ENCODE measurements at regions not wholly inside any gene's neighbourhood (a gene's known extent, or its start where the extent isn't known, plus 50 kb on each side); places are given as distances from the start of the nearest gene placed in this dataset.

GRCh38 chr10:128281861-128282260 lies 155.6 kb upstream of the MKI67 start:
- Histone ChIP-seq H3K27me3 (ENCODE audit: control insufficient read depth, insufficient read depth, low read length) (no peaks in the 10 kb centered on the region), H3K4me3 (ENCODE audit: low read depth, low read length) (no peak overlapping the region), H3K36me3 (ENCODE audit: control insufficient read depth, insufficient read depth, low read length) (no peaks in the 10 kb centered on the region)
- TF ChIP-seq CTCF (IDR thresholded peaks at IDR 0.05; ENCODE audit: insufficient read depth, low read length, severe bottlenecking) = no peak
- no peak for DNase-seq (ENCODE audit: low read depth)
- FAIRE-seq = no peak

- FAIRE-seq (no peak), DNase-seq (ENCODE audit: low read depth) (no peak)
- Histone ChIP-seq H3K27me3 (ENCODE audit: control insufficient read depth, insufficient read depth, low read length) (no peaks in the 10 kb centered on the region), H3K4me3 (ENCODE audit: low read depth, low read length) (no peak overlapping the region), H3K36me3 (ENCODE audit: control insufficient read depth, insufficient read depth, low read length) (no peaks in the 10 kb centered on the region)
- TF ChIP-seq CTCF (IDR thresholded peaks at IDR 0.05; ENCODE audit: insufficient read depth, low read length, severe bottlenecking) = no peak
Measured at GRCh38 chr10:128286141-128286761, 160.0 kb upstream of the MKI67 start.

GRCh38 chr10:128286762-128287500 lies 160.7 kb upstream of the MKI67 start:
- TF ChIP-seq CTCF (IDR thresholded peaks at IDR 0.05; ENCODE audit: insufficient read depth, low read length, severe bottlenecking) = no peak
- no peak overlapping the region for H3K4me3 ChIP-seq (ENCODE audit: low read depth, low read length)
- H3K36me3 ChIP-seq (ENCODE audit: control insufficient read depth, insufficient read depth, low read length) = no peaks in the 10 kb centered on the region
- DNase-seq (ENCODE audit: low read depth) (no peak), FAIRE-seq (no peak)
- H3K27me3 ChIP-seq (ENCODE audit: control insufficient read depth, insufficient read depth, low read length) = no peaks in the 10 kb centered on the region

GRCh38 chr10:128287921-128288320 lies 161.7 kb upstream of the MKI67 start:
- no peak for TF ChIP-seq CTCF (IDR thresholded peaks at IDR 0.05; ENCODE audit: insufficient read depth, low read length, severe bottlenecking)
- DNase-seq (ENCODE audit: low read depth) = no peak
- Histone ChIP-seq H3K4me3 (ENCODE audit: low read depth, low read length) (no peak overlapping the region), H3K36me3 (ENCODE audit: control insufficient read depth, insufficient read depth, low read length) (no peaks in the 10 kb centered on the region), H3K27me3 (ENCODE audit: control insufficient read depth, insufficient read depth, low read length) (no peaks in the 10 kb centered on the region)
- FAIRE-seq = no peak

- H3K27me3 ChIP-seq (ENCODE audit: control insufficient read depth, insufficient read depth, low read length) = no peaks in the 10 kb centered on the region
- no peak for TF ChIP-seq CTCF (IDR thresholded peaks at IDR 0.05; ENCODE audit: insufficient read depth, low read length, severe bottlenecking)
- FAIRE-seq = no peak
- DNase-seq (ENCODE audit: low read depth) = no peak
- no peaks in the 10 kb centered on the region for H3K36me3 ChIP-seq (ENCODE audit: control insufficient read depth, insufficient read depth, low read length)
- no peak overlapping the region for H3K4me3 ChIP-seq (ENCODE audit: low read depth, low read length)
Measured at GRCh38 chr10:128289621-128290020, 163.4 kb upstream of the MKI67 start.

Measured in bronchial epithelial cell (primary cell).